ENCODE measurements at regions not wholly inside any gene's neighbourhood (a gene's known extent, or its start where the extent isn't known, plus 50 kb on each side); places are given as distances from the start of the nearest gene placed in this dataset.

DNA sequence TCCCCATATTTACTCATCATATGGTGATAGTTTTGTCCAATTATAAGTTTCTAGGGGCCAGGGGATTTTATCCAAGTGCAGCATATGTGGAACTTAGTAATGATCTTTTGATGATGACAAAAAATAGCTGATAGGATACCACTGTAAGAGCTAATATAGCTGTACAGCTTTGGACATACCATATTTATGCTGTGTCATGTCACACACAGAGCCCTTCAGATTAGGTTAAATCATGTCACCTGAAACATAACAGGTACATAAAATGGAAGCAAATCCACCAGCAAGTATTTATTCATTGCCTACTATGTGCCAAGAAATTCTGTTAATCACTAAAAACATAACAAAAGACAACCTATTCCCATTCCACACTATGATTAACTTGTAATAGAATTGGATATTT is 82.8 kb upstream of the IPO9 start:
- CTCF ChIA-PET: no interaction called here
- no peak overlapping the region for H3K27ac Mint-ChIP-seq
- intact Hi-C loops (cut with micrococcal nuclease): no loop called here
- no peak for DNase-seq
- H3K27me3 Mint-ChIP-seq (ENCODE audit: low read depth): no peaks in the 10 kb centered on the region
- no peak overlapping the region for H3K4me3 Mint-ChIP-seq
- no peaks in the 10 kb centered on the region for H3K9me3 Mint-ChIP-seq
- H3K4me1 Mint-ChIP-seq (ENCODE audit: low read depth): peaks cover 5% of the 10 kb centered on the region
- H3K36me3 Mint-ChIP-seq (ENCODE audit: low read depth): no peaks in the 10 kb centered on the region

DNA sequence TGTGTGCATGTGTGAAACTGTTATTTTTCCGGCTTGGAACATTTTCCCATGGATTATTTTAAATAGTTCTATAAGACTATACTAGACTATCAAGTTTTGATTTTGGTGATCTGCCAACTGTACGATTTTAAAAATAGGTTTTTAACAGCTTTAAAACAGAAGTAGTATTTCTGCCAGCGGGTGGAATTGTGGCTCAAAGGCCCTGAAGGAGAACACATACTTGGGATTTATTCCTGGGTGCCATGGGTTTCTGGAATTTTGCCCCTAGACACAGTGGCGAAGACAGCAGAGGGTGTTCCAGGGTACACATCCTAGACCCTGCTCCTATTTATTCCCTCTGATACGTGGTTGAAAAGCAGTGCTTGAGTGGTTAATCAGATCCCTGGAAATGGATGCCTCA is 81.7 kb upstream of the IPO9 start:
- intact Hi-C loops (cut with micrococcal nuclease): no loop called here
- no peak overlapping the region for H3K4me3 Mint-ChIP-seq
- H3K27ac Mint-ChIP-seq: no peak overlapping the region
- no peaks in the 10 kb centered on the region for H3K27me3 Mint-ChIP-seq (ENCODE audit: low read depth)
- H3K4me1 Mint-ChIP-seq (ENCODE audit: low read depth): peaks cover 9% of the 10 kb centered on the region
- CTCF ChIA-PET: interaction anchor here (0.6 to 0.8 kb wide), 2 partner anchors 19 to 131 kb away, joined by 3 to 4 read pairs; no protein-coding TSS in a partner anchor
- no peaks in the 10 kb centered on the region for H3K36me3 Mint-ChIP-seq (ENCODE audit: low read depth)
- DNase-seq: no peak
- no peaks in the 10 kb centered on the region for H3K9me3 Mint-ChIP-seq

DNA sequence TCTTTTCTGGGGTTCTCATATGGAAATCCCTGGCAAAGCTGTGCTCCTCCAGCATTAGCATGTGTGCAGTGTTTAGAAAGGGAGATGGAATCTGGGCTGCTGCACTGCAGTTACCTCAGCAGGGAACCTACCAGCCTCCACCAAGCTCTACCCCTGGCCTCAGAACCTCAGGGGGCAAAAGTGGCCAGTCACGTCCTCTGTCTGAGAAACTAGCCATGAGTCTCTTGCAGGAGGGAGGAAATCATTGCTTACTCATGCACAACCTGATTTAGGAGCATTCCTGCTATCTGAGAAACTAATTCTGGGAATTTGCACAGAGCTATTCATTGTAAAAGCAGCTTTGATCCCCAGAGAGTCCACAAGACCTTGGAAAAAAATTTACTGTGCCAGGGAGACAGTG is 80.6 kb upstream of the IPO9 start:
- Mint-ChIP-seq H3K4me1 (ENCODE audit: low read depth) (peaks cover 9% of the 10 kb centered on the region), H3K27me3 (ENCODE audit: low read depth) (peaks cover under 1% of the 10 kb centered on the region), H3K27ac (no peak overlapping the region), H3K9me3 (no peaks in the 10 kb centered on the region), H3K36me3 (ENCODE audit: low read depth) (no peaks in the 10 kb centered on the region), H3K4me3 (no peak overlapping the region)
- intact Hi-C loops (cut with micrococcal nuclease): no loop called here
- CTCF ChIA-PET: interaction anchor here (0.8 kb wide), 1 partner anchor 18 kb away, joined by 4 read pairs; no protein-coding TSS in a partner anchor
- DNase-seq: no peak

DNA sequence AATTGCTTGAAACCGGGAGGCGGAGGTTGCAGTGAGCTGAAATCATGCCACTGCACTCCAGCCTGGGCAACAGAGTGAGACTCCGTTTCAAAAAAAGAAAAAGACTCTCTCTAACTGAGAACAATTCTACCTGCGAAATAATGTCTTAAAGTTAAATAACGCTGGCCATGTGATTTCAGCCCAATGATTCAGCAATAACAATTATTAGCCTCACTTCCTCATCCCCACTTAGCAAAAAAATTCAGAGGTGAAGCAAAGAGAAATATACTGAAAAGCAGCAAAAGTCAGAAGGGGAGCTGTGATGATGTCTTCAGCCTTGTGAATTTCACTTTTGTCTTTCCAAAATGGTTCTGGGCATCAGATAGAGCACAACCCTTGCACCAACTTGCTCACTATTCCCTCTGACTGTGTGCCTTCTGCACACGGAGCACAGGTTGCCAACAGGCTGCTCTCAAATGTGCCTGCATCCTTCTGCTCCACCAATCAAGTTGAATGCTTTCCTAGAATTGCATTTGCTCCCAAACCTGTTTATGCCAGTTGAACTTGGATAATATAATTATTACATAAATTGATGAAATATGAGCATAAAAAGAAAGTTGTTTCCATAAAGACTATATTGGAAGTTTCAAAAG is 79.8 kb upstream of the IPO9 start:
- CTCF ChIA-PET: no interaction called here
- DNase-seq: no peak
- H3K27ac Mint-ChIP-seq: no peak overlapping the region
- H3K27me3 Mint-ChIP-seq (ENCODE audit: low read depth): peaks cover 3% of the 10 kb centered on the region
- H3K9me3 Mint-ChIP-seq: no peaks in the 10 kb centered on the region
- H3K4me1 Mint-ChIP-seq (ENCODE audit: low read depth): peaks cover 9% of the 10 kb centered on the region
- no peak overlapping the region for H3K4me3 Mint-ChIP-seq
- intact Hi-C loops (cut with micrococcal nuclease): no loop called here
- no peaks in the 10 kb centered on the region for H3K36me3 Mint-ChIP-seq (ENCODE audit: low read depth)

DNA sequence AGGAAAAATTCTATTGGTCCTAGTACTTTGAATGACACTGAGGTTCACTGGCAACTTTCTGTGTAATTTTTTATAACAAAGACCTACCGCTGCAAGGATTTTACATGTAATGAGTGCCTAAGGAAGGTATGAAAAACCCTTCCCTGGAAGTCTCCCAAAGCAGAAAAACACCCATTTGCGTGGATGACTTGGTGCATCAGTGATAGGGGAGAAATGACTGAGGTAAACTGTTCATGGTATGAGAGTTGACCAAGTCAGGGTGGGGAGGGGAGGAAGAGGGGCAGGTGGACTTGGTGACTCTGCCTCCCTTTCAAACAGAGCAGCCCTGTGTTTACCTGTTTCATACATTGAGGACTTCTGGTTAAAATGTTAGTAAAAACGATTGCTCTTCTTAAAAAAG is 78.8 kb upstream of the IPO9 start:
- Mint-ChIP-seq H3K9me3 (no peaks in the 10 kb centered on the region), H3K27ac (no peak overlapping the region), H3K36me3 (ENCODE audit: low read depth) (no peaks in the 10 kb centered on the region), H3K27me3 (ENCODE audit: low read depth) (peaks cover 3% of the 10 kb centered on the region), H3K4me3 (no peak overlapping the region), H3K4me1 (ENCODE audit: low read depth) (peaks cover 9% of the 10 kb centered on the region)
- CTCF ChIA-PET: no interaction called here
- intact Hi-C loops (cut with micrococcal nuclease): no loop called here
- no peak for DNase-seq

DNA sequence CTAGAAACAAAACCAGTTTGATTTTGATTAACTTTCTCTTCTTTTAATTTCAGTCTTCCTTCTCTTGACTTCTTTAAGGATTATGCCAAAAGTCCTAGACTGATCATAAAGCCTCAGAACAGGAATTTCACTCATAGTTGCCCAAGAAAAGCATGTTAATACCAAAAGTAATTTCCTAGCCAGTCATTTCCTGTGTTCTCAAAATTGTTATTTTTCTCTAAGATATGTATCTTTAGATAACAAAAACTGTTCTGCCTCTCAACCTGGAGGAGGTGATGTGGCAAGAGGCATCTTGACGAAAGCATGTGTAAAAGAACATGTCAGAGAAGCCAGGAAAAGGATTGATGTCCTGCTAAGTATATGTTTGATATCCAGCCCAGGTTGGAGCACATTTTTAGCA is 78.0 kb upstream of the IPO9 start:
- no peaks in the 10 kb centered on the region for H3K9me3 Mint-ChIP-seq
- H3K4me3 Mint-ChIP-seq: no peak overlapping the region
- peaks cover 9% of the 10 kb centered on the region for H3K4me1 Mint-ChIP-seq (ENCODE audit: low read depth)
- no peaks in the 10 kb centered on the region for H3K36me3 Mint-ChIP-seq (ENCODE audit: low read depth)
- no peak overlapping the region for H3K27ac Mint-ChIP-seq
- intact Hi-C loops (cut with micrococcal nuclease): no loop called here
- peak; percentile 13 for DNase-seq
- peaks cover 3% of the 10 kb centered on the region for H3K27me3 Mint-ChIP-seq (ENCODE audit: low read depth)
- CTCF ChIA-PET: no interaction called here

DNA sequence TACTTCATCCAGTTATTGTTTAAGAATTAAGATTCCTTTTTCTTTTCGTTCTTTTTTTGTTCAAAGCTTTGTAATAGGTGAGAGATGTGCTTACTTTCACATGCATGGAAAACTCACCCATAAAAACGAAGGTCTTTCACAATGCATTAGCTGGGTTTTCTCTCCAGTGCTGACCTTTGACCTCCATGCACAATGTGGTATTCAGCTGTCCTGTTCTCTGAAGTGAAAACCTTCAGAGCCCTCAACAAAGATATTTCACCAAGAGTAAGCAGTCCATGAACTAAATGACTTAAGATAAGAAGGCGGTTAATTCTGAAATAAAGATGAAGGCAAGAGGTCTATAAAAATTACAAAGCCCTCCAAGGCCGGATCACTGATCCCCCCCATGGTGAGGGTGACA is 77.1 kb upstream of the IPO9 start:
- H3K9me3 Mint-ChIP-seq: no peaks in the 10 kb centered on the region
- intact Hi-C loops (cut with micrococcal nuclease): no loop called here
- H3K27me3 Mint-ChIP-seq (ENCODE audit: low read depth): peaks cover 6% of the 10 kb centered on the region
- no peak for DNase-seq
- H3K4me1 Mint-ChIP-seq (ENCODE audit: low read depth): peaks cover 14% of the 10 kb centered on the region
- H3K27ac Mint-ChIP-seq: no peak overlapping the region
- CTCF ChIA-PET: no interaction called here
- H3K4me3 Mint-ChIP-seq: no peak overlapping the region
- H3K36me3 Mint-ChIP-seq (ENCODE audit: low read depth): no peaks in the 10 kb centered on the region

DNA sequence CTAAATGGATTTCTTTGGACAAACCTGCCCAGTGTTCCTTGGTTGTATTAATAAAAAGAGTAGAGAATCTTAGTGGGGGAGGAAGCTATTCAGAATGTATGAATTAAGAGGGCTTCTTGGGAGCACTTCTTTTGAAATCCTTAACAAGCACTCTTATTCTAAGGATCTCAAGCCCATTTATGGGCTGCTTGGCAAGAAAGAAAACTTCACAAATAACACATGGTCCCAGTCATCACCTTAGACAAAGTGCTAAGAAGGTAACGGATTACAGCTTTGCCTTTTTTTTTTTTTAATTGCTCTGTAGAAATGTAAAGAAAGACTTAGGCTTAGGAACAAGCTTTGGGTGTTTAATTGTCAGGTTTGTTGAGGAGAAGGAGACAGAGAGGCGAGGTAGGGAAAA is 76.6 kb upstream of the IPO9 start:
- no peaks in the 10 kb centered on the region for H3K9me3 Mint-ChIP-seq
- no peak overlapping the region for H3K4me3 Mint-ChIP-seq
- no peak for DNase-seq
- intact Hi-C loops (cut with micrococcal nuclease): no loop called here
- H3K27ac Mint-ChIP-seq: no peak overlapping the region
- no peaks in the 10 kb centered on the region for H3K36me3 Mint-ChIP-seq (ENCODE audit: low read depth)
- CTCF ChIA-PET: no interaction called here
- H3K27me3 Mint-ChIP-seq (ENCODE audit: low read depth): peaks cover 7% of the 10 kb centered on the region
- H3K4me1 Mint-ChIP-seq (ENCODE audit: low read depth): peaks cover 19% of the 10 kb centered on the region

DNA sequence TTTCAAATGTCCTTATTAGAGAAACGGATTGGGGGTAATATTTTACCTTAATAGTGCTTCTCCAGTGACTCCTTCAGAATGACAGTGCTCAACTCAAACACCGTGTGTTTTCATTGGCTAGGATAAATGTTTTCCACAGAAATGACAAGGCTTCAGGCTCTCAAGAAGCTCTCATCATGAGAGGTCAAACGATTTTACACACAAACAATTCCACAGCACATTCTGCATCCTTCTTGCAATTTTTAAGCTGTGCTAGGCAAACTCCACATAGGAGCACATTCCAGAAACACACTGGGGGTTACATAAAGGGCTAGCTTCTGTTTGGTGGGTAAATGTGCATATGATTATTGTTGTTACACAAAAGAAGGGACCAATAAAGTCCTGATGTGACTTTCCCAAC is 75.5 kb upstream of the IPO9 start:
- no peak overlapping the region for H3K27ac Mint-ChIP-seq
- H3K27me3 Mint-ChIP-seq (ENCODE audit: low read depth): peaks cover 7% of the 10 kb centered on the region
- H3K9me3 Mint-ChIP-seq: no peaks in the 10 kb centered on the region
- H3K4me3 Mint-ChIP-seq: no peak overlapping the region
- peaks cover 20% of the 10 kb centered on the region for H3K4me1 Mint-ChIP-seq (ENCODE audit: low read depth)
- no peak for DNase-seq
- intact Hi-C loops (cut with micrococcal nuclease): no loop called here
- CTCF ChIA-PET: interaction anchor here (0.7 kb wide), 1 partner anchor 44 kb away, joined by 3 read pairs; no protein-coding TSS in a partner anchor
- no peaks in the 10 kb centered on the region for H3K36me3 Mint-ChIP-seq (ENCODE audit: low read depth)

DNA sequence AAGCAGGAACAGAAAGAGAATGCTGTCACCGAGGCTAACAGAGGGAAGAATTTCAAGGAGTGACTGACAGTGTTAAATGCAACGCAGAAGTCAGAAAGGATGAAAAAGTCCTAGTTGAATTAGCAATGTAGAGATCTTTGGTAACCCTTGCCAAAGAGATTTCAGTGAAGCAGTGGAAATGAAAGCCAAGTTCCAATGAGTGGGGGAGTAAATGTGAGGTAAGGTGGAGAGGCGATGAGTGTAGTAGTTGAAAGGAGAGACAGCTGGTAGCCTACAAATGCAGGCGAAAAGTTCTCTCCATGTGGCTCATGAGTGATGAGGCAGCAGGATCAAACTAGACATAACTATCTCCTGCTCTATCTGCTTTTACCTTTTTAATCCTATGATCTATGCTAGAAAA is 74.6 kb upstream of the IPO9 start:
- peaks cover 20% of the 10 kb centered on the region for H3K4me1 Mint-ChIP-seq (ENCODE audit: low read depth)
- CTCF ChIA-PET: no interaction called here
- no peaks in the 10 kb centered on the region for H3K36me3 Mint-ChIP-seq (ENCODE audit: low read depth)
- H3K27ac Mint-ChIP-seq: no peak overlapping the region
- peaks cover 7% of the 10 kb centered on the region for H3K27me3 Mint-ChIP-seq (ENCODE audit: low read depth)
- DNase-seq: no peak
- no peak overlapping the region for H3K4me3 Mint-ChIP-seq
- intact Hi-C loops (cut with micrococcal nuclease): no loop called here
- H3K9me3 Mint-ChIP-seq: no peaks in the 10 kb centered on the region

DNA sequence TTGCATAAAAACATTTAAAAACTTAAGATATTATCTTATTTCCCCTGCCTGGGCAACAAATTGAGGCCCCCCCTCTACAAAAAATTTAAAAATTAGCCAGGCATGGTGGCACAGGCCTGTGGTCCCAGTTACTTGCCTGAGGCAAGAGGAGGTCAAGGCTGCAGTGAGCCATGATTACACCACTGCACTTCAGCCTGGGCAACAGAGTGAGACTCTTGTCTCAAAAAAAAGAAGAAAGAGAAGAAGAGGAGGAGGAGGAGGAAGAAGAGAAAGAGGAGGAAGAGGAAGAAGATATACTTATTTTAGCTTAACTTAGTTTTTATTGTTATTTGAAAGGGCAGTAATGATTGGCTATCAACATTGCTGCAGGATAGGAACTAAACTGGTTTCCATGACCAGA is 73.8 kb upstream of the IPO9 start:
- intact Hi-C loops (cut with micrococcal nuclease): no loop called here
- Mint-ChIP-seq H3K4me1 (ENCODE audit: low read depth) (peaks cover 20% of the 10 kb centered on the region), H3K36me3 (ENCODE audit: low read depth) (no peaks in the 10 kb centered on the region), H3K4me3 (no peak overlapping the region), H3K9me3 (no peaks in the 10 kb centered on the region), H3K27ac (no peak overlapping the region), H3K27me3 (ENCODE audit: low read depth) (peaks cover 7% of the 10 kb centered on the region)
- DNase-seq: no peak
- CTCF ChIA-PET: no interaction called here

DNA sequence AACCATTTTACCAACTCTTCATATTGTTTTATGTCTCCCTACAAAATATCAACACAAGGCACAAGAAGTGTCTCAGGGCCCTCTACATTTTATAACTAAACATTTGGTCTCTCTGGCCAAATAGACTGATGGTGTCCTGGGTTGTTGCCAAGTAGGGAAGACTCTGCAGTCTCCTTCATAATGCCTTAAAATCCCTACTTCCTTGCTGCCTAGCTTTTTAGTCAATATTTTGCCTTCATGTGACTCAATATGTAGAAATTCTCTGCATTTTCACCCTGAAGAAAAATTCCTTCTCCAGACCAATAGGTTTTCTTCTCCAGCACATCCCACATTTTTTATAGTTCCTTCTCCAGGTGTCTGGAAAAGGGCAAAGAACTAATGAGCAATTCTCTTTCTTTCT is 72.6 kb upstream of the IPO9 start:
- Mint-ChIP-seq H3K4me3 (no peak overlapping the region), H3K36me3 (ENCODE audit: low read depth) (no peaks in the 10 kb centered on the region), H3K27me3 (ENCODE audit: low read depth) (peaks cover 7% of the 10 kb centered on the region), H3K9me3 (no peaks in the 10 kb centered on the region), H3K27ac (no peak overlapping the region), H3K4me1 (ENCODE audit: low read depth) (peaks cover 12% of the 10 kb centered on the region)
- DNase-seq: no peak
- CTCF ChIA-PET: no interaction called here
- intact Hi-C loops (cut with micrococcal nuclease): no loop called here

DNA sequence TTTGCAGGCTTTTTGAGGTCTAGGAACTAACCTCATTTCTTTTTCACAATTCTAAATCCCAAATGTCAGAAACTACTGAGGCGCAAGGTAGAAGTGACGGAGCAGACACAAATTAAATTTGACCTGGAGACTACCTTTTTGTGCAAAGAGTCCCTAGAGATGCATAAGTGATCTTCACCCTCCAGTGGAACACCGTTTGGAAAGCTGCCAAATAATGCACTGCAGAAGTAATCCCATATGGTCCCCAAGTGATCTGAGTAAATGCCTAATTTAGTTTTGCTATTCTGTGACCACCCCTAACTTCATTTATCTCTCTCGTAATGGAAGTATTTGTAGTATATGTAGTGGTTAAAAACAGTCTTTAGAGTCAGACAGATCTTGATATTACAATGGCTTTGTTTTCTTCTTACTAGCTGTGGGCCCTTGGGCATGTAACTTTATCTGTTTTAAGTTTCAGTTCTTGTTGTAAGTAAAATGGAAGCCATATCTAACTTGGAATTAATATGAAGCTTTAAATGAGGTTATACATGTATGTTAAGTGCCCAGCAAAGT is 70.4 kb upstream of the IPO9 start:
- CTCF ChIA-PET: interaction anchor here (1.4 kb wide), 3 partner anchors 14 to 71 kb away, joined by 3 to 4 read pairs (median 3); partner anchors contain the start of gene IPO9
- no peaks in the 10 kb centered on the region for H3K36me3 Mint-ChIP-seq (ENCODE audit: low read depth)
- no peak overlapping the region for H3K4me3 Mint-ChIP-seq
- DNase-seq: no peak
- intact Hi-C loops (cut with micrococcal nuclease): no loop called here
- no peak overlapping the region for H3K27ac Mint-ChIP-seq
- no peaks in the 10 kb centered on the region for H3K9me3 Mint-ChIP-seq
- H3K27me3 Mint-ChIP-seq (ENCODE audit: low read depth): peaks cover 5% of the 10 kb centered on the region
- peaks cover 11% of the 10 kb centered on the region for H3K4me1 Mint-ChIP-seq (ENCODE audit: low read depth)
